HG02870 (cell line): ENCODE measurements at regions not wholly inside any gene's neighbourhood (a gene's known extent, or its start where the extent isn't known, plus 50 kb on each side); places are given as distances from the start of the nearest gene placed in this dataset.

Experiments used
- ATAC-seq: cut with Tn5 transposase; IDR thresholded peaks from one replicate; pipeline ENCODE4 v1.9.1; 2021; ENCODE audit warnings: mild to moderate bottlenecking, moderate library complexity; ENCODE audit not compliant: unreplicated experiment

GRCh38 chrX:25066131-25066530 lies 50.4 kb upstream of the ARX start:
- no peak for ATAC-seq
